Activated B cell treated with CpG ODN at 0.5 μM for 24 hours (primary cell): ENCODE measurements at regions not wholly inside any gene's neighbourhood (a gene's known extent, or its start where the extent isn't known, plus 50 kb on each side); places are given as distances from the start of the nearest gene placed in this dataset.

Experiments
- ATAC-seq: fragments of 200-7000 bp; cut with Tn5 transposase; one replicate; pipeline ENCODE4 v1.10.0; 2021; ENCODE audit warnings: low read depth, mild to moderate bottlenecking, moderate library complexity
- CTCF ChIA-PET: fragments of 350-600 bp; sonication (Branson Sonifier 250); formaldehyde crosslinking; loops from one replicate; lab custom pipeline; 2021; ENCODE audit warnings: antibody characterized with exemption; lab: Charles Lee
- POLR2A ChIA-PET: fragments of 350-600 bp; sonication (Branson Sonifier 250); formaldehyde crosslinking; loops from one replicate; lab custom pipeline; 2021; ENCODE audit warnings: antibody characterized with exemption; lab: Charles Lee
- DNase-seq: peaks from one replicate; pipeline ENCODE4 v3.0.0; 2022
- H3K27ac Mint-ChIP-seq: one replicate; pipeline ENCODE4 v1.8.0; 2020; ENCODE audit warnings: mixed read lengths
- H3K27me3 Mint-ChIP-seq: one replicate; pipeline ENCODE4 v1.8.0; 2021; ENCODE audit warnings: mixed read lengths
- H3K36me3 Mint-ChIP-seq: one replicate; pipeline ENCODE4 v1.8.0; 2021; ENCODE audit warnings: low read depth, mixed read lengths
- H3K4me1 Mint-ChIP-seq: one replicate; pipeline ENCODE4 v1.8.0; 2021; ENCODE audit warnings: mixed read lengths
- H3K4me3 Mint-ChIP-seq: one replicate; pipeline ENCODE4 v1.8.0; 2020; ENCODE audit warnings: mild to moderate bottlenecking, mixed read lengths
- H3K9me3 Mint-ChIP-seq: one replicate; pipeline ENCODE4 v1.8.0; 2020; ENCODE audit warnings: mixed read lengths
- intact Hi-C: fragments of 100-400 bp; cut with micrococcal nuclease; formaldehyde crosslinking; loops from one replicate; pipeline ENCODE4 v1.15.1; 2024
- TF ChIP-seq, protein P1 (sequence below): fragments of 200-600 bp; IDR thresholded peaks from one replicate; pipeline ENCODE4 v1.8.0; 2022; ENCODE audit warnings: antibody characterized with exemption, mild to moderate bottlenecking

DNA sequence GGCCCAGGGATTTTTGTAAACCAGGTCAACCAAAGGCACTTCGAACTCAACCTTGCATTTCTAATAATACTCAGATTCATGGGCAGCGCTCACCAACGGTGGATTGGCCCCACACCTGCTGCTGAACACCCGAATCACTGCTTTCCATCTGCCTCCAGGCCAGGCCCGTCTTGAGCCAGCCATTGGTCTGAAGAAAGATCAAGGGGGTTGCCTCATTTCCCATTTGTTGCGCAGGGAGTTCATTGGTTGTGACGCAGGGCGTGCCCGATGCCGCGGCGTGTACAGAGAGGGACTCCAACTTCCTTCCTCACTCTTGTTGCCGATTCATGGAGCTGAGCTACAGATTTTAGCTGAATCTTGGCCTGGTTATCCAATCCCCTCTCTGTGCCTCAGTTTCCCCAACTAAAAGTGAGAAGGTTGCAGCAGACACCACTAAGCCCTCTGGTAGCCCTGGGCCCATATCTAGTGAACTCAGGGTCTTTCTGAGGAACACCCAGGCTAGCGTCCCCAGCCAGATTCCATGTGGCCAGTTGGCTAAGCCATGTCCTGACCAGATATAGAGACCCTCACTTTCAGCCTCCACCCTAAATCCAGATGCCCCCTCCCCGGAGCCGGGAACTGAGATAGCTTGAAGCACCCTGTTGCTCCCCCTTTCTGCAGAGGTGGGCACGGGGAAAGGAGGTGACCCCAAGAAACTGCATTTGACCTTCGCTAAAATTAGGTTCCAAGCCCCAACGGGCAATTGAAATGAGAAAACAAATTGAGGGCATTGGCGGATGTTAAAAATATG lies 60.9 kb upstream of the HPCAL1 start:
- DNase-seq (no peak), ATAC-seq (no peak)
- Mint-ChIP-seq H3K9me3 (no peaks in the 10 kb centered on the region), H3K36me3 (no peaks in the 10 kb centered on the region), H3K27ac (no peak overlapping the region), H3K27me3 (no peaks in the 10 kb centered on the region), H3K4me1 (no peaks in the 10 kb centered on the region), H3K4me3 (no peak overlapping the region)
- intact Hi-C loops, result loop anchor here (10.0 kb wide), 1 partner anchor 167 kb away; no protein-coding TSS in a partner anchor
- TF ChIP-seq, protein P1, sequence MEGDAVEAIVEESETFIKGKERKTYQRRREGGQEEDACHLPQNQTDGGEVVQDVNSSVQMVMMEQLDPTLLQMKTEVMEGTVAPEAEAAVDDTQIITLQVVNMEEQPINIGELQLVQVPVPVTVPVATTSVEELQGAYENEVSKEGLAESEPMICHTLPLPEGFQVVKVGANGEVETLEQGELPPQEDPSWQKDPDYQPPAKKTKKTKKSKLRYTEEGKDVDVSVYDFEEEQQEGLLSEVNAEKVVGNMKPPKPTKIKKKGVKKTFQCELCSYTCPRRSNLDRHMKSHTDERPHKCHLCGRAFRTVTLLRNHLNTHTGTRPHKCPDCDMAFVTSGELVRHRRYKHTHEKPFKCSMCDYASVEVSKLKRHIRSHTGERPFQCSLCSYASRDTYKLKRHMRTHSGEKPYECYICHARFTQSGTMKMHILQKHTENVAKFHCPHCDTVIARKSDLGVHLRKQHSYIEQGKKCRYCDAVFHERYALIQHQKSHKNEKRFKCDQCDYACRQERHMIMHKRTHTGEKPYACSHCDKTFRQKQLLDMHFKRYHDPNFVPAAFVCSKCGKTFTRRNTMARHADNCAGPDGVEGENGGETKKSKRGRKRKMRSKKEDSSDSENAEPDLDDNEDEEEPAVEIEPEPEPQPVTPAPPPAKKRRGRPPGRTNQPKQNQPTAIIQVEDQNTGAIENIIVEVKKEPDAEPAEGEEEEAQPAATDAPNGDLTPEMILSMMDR, result no peak
- POLR2A ChIA-PET, result no interaction called here
- CTCF ChIA-PET, result no interaction called here

DNA sequence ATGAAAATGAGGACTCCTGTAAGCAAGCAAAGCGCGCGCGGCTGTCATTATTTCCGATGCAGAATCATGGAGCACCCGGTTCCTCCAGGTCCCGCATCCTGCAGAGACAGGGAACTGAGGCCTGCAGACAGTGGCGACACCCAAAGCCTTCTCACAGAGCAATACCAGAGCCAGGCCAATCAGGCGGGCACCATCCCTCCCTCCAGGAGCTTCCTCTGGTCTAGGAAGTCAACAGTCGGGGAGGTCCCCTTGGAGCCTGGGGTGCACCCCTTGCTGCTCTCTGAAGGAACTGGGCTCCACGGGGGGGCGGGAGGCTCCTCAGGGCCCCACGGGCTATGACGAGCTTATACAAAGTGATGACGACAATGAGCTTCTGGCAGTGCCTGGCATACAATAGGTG lies 60.3 kb upstream of the HPCAL1 start:
- DNase-seq (no peak), ATAC-seq (no peak)
- Mint-ChIP-seq H3K4me1 (no peaks in the 10 kb centered on the region), H3K27ac (no peak overlapping the region), H3K4me3 (no peak overlapping the region), H3K27me3 (no peaks in the 10 kb centered on the region), H3K36me3 (no peaks in the 10 kb centered on the region), H3K9me3 (no peaks in the 10 kb centered on the region)
- TF ChIP-seq, protein P1, result no peak
- CTCF ChIA-PET, result no interaction called here
- intact Hi-C loops, result loop anchor here (10.0 kb wide), 1 partner anchor 168 kb away; no protein-coding TSS in a partner anchor
- POLR2A ChIA-PET, result no interaction called here

DNA sequence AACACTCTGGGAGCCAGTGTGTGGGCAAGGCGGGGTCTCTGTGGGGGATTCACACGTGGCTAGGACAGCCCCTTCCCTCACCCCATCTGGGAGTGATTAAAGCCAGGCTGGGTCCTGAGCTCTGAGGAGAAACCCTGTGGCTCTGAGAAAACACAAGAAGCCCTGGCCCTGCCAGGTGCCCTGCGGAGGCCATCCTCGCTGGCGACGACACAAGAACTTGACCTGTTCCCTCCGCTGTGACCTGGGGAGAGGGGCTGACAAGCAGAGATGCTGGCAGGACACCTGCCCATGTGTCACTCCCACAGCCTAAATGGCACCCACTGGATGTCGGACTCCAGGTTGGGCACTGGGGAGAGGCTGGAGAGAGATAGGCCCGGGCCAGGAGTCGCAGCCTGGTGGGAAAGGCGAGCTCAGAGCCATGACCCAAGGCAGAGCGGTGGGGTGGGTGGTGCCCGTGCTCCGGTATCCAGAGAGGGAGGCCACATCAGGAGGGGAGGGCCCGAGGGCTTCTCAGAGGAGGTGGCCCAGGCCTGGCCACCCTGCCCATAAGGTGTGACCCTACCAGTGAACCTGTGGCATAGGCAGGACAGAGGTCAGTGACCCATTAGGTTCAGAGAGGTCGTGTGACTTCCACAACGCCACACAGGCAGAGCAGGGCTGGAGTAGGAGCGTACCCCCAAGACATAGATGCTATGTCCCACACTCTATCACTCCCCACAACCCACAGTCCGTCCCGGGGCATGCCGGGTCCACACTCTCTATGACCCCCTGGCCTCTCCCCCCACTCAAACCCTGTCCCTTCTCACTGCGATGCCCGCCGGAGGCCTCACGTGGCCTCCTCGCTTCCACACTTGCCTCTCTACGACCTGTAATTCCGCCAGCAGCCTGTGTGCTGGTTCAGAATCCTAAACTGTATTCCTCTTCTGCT lies 59.4 kb upstream of the HPCAL1 start:
- ChIA-PET CTCF (no interaction called here), POLR2A (no interaction called here)
- Mint-ChIP-seq H3K27ac (no peak overlapping the region), H3K9me3 (no peaks in the 10 kb centered on the region), H3K27me3 (no peaks in the 10 kb centered on the region), H3K4me1 (no peaks in the 10 kb centered on the region), H3K4me3 (no peak overlapping the region), H3K36me3 (no peaks in the 10 kb centered on the region)
- TF ChIP-seq, protein P1, result no peak
- no peak for DNase-seq
- ATAC-seq, result no peak
- intact Hi-C loops, result loop anchor here (10.0 kb wide), 1 partner anchor 168 kb away; no protein-coding TSS in a partner anchor

DNA sequence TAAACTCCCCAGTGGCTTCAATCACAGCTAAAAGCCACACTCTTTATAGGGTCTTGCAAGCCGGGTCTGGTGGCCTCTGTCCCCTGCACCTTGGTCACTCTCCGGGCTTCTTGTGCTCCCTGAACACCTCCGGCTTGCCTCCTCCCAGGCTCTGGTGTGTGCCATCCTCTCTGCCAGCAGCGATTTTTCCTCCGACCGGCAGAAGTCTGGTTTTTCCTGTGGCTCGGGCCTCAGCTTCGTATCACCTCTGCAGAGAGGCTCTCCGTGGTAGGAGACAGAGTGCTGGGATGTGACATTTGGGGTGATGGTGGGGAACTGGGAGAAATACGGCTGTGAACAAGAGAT lies 58.8 kb upstream of the HPCAL1 start:
- DNase-seq (no peak), ATAC-seq (no peak)
- Mint-ChIP-seq H3K9me3 (no peaks in the 10 kb centered on the region), H3K4me1 (peaks cover 3% of the 10 kb centered on the region), H3K27ac (no peak overlapping the region), H3K36me3 (no peaks in the 10 kb centered on the region), H3K27me3 (no peaks in the 10 kb centered on the region), H3K4me3 (no peak overlapping the region)
- ChIA-PET CTCF (no interaction called here), POLR2A (no interaction called here)
- TF ChIP-seq, protein P1, result no peak
- intact Hi-C loops, result loop anchor here (10.0 kb wide), 1 partner anchor 169 kb away; no protein-coding TSS in a partner anchor

DNA sequence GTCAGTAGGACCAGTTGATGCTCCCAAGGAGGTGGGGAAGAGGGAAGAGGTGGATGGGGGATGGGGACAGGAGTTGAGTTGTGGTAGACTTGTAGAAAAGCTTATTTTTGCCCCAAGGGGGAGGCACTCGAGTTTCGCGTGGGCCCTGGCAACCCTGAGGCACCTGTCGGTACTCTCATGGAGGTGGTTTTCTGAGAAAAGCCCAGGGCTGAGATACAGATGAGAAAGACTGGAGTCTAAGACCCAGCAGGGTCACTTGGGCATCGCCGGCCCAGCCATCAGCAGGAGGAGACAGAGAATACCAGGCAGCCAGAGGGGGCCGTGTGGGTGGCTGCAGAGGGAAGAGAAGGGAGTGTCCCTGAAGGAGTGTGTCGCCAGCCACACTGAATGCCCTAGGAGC lies 57.7 kb upstream of the HPCAL1 start:
- ATAC-seq (no peak), DNase-seq (no peak)
- H3K36me3 Mint-ChIP-seq, result no peaks in the 10 kb centered on the region
- no peak overlapping the region for H3K4me3 Mint-ChIP-seq
- ChIA-PET POLR2A (no interaction called here), CTCF (no interaction called here)
- intact Hi-C loops, result loop anchor here (10.0 kb wide), 1 partner anchor 170 kb away; no protein-coding TSS in a partner anchor
- H3K4me1 Mint-ChIP-seq, result peaks cover 5% of the 10 kb centered on the region
- H3K27ac Mint-ChIP-seq, result no peak overlapping the region
- no peaks in the 10 kb centered on the region for H3K27me3 Mint-ChIP-seq
- TF ChIP-seq, protein P1, result no peak
- H3K9me3 Mint-ChIP-seq, result peaks cover 3% of the 10 kb centered on the region
